K562 (cell line): ENCODE measurements at regions not wholly inside any gene's neighbourhood (a gene's known extent, or its start where the extent isn't known, plus 50 kb on each side); places are given as distances from the start of the nearest gene placed in this dataset.

Experiments
- ATAC-seq: fragments of 200-7000 bp; cut with Tn5 transposase; 3 replicates; pipeline ENCODE4 v1.9.1; 2020; ENCODE audit warnings: moderate library complexity
- BruUV-seq: library from RNA; stranded (reverse); fragments of 400-500 nt; replicated peaks from 2 replicates; lab custom pipeline; 2021; lab: Mats Ljungman, UMichigan
- CTCF ChIA-PET: fragments of 300-600 bp; formaldehyde crosslinking; extraction: SDS; loops from one replicate; lab custom pipeline; 2021; ENCODE audit warnings: low intra/inter-chr PET ratio; lab: Yijun Ruan, JAX
- POLR2A ChIA-PET: fragments of 300-600, 350-650 bp; sonication (Branson Sonifier 250); formaldehyde crosslinking; extraction: SDS; loops from one replicate; lab custom pipeline; 2021; ENCODE audit warnings: antibody characterized with exemption, inconsistent platforms; lab: Yijun Ruan, JAX
- DNase-seq, 4 experiments: peaks; one replicate each; pipeline versions ENCODE4 v3.0.0 to v3.0.0-alpha.2; 2011 to 2018; ENCODE audit warnings: low spot score in 3 of 4, mixed read lengths in 3 of 4; ENCODE audit errors: extremely low read depth in 1 of 4
- FAIRE-seq: peaks from 2 replicates; lab custom pipeline; 2011; peaks lifted over from hg19 to GRCh38; lab: Jason Lieb, UNC
- H2AFZ ChIP-seq: 2 replicates; pipeline ENCODE4 v1.6.0; 2011; ENCODE audit warnings: low read depth, low read length, control low read depth, inconsistent platforms
- H3K27ac ChIP-seq: fragments of 200-600 bp; 3 replicates; pipeline ENCODE4 v1.8.0; 2011; ENCODE audit warnings: low read depth, mild to moderate bottlenecking, control low read depth, inconsistent platforms, low read length, moderate library complexity, mixed read lengths; ENCODE audit errors: extremely low read depth
- H3K27me3 ChIP-seq, 2 experiments: fragments of 300-600 bp in 1 of 2; 2 replicates in 1 of 2; 3 replicates in 1 of 2; pipeline versions ENCODE4 v1.6.0 to v1.8.0; 2011; ENCODE audit warnings: inconsistent platforms in 2 of 2, low read length in 2 of 2, mild to moderate bottlenecking in 1 of 2, mixed read lengths in 1 of 2, moderate library complexity in 1 of 2; ENCODE audit not compliant: control insufficient read depth in 2 of 2, insufficient read depth in 2 of 2
- H3K36me3 ChIP-seq: fragments of 300-600 bp; 3 replicates; pipeline ENCODE4 v1.8.0; 2011; ENCODE audit warnings: mild to moderate bottlenecking, low read length, inconsistent platforms; ENCODE audit not compliant: control insufficient read depth, insufficient read depth
- H3K4me1 ChIP-seq, 2 experiments: fragments of 200-600 bp in 1 of 2; replicated peaks in 1 of 2; 2 replicates in 1 of 2; 3 replicates in 1 of 2; pipeline versions ENCODE4 v1.5.1 to v1.8.0; 2011; ENCODE audit warnings: inconsistent platforms in 2 of 2, low read length in 2 of 2, mild to moderate bottlenecking in 1 of 2, mixed read lengths in 1 of 2, moderate library complexity in 1 of 2; ENCODE audit not compliant: control insufficient read depth in 2 of 2, insufficient read depth in 2 of 2
- H3K4me2 ChIP-seq: 2 replicates; pipeline ENCODE4 v1.6.1; 2011; ENCODE audit warnings: low read length, control low read depth, inconsistent platforms, mixed read lengths; ENCODE audit not compliant: insufficient read depth
- H3K4me3 ChIP-seq: fragments of 200-600 bp; sonication (generic), shearing (Covaris generic); 2 replicates; pipeline ENCODE4 v1.5.1; 2016; ENCODE audit warnings: control low read depth, inconsistent platforms
- H3K79me2 ChIP-seq: fragments of 200-600 bp; 3 replicates; pipeline ENCODE4 v1.8.0; 2011; ENCODE audit warnings: low read length, inconsistent platforms; ENCODE audit not compliant: control insufficient read depth, insufficient read depth
- H3K9ac ChIP-seq, 2 experiments: 2 replicates each; pipeline versions ENCODE4 v1.6.0 to v1.6.1; 2011; ENCODE audit warnings: low read depth in 2 of 2, low read length in 2 of 2, control low read depth in 1 of 2, inconsistent platforms in 1 of 2, mild to moderate bottlenecking in 1 of 2, mixed read lengths in 1 of 2; ENCODE audit not compliant: insufficient read depth in 1 of 2
- H3K9me1 ChIP-seq: one replicate; pipeline ENCODE4 v1.6.0; 2011; ENCODE audit warnings: inconsistent platforms, mild to moderate bottlenecking, low read length, moderate library complexity; ENCODE audit not compliant: control insufficient read depth, insufficient read depth
- H3K9me3 ChIP-seq: replicated peaks from 2 replicates; pipeline ENCODE4 v1.5.1; 2011; ENCODE audit warnings: low read depth, low read length, inconsistent platforms; ENCODE audit not compliant: control insufficient read depth, insufficient read depth
- H4K20me1 ChIP-seq: replicated peaks from 2 replicates; pipeline ENCODE4 v1.6.1; 2011; ENCODE audit warnings: low read length, inconsistent platforms, mixed read lengths; ENCODE audit not compliant: control insufficient read depth, insufficient read depth
- CHD4 ChIP-seq: fragments of 200-600 bp; sonication (generic); IDR thresholded peaks from 3 replicates; pipeline ENCODE4 v1.6.1; 2012; ENCODE audit warnings: low read depth, mild to moderate bottlenecking, mixed read lengths, low read length, inconsistent platforms; ENCODE audit not compliant: insufficient read depth, insufficient replicate concordance, poor library complexity, severe bottlenecking
- EHMT2 ChIP-seq: fragments of 450-650 bp; IDR thresholded peaks from 2 replicates; pipeline ENCODE4 v1.6.1; 2018; ENCODE audit warnings: antibody characterized with exemption
- HOXB6 ChIP-seq: fragments of 250-450 bp; sonication (Bioruptor Pico); IDR thresholded peaks from 2 replicates; pipeline ENCODE4 v1.5.1; 2022; ENCODE audit warnings: mild to moderate bottlenecking, borderline replicate concordance
- KAT7 ChIP-seq: sonication (generic); formaldehyde crosslinking; IDR thresholded peaks from 2 replicates; pipeline ENCODE4 v1.8.0; 2022; ENCODE audit warnings: missing genetic modification reagents, mild to moderate bottlenecking, borderline replicate concordance
- KDM4B ChIP-seq, 2 experiments: fragments of 450-650 bp in 1 of 2; sonication (generic) in 1 of 2; IDR thresholded peaks; 2 replicates each; pipeline ENCODE4 v1.6.1; 2016 to 2017; ENCODE audit warnings: borderline replicate concordance in 2 of 2, antibody characterized with exemption in 1 of 2, low read depth in 1 of 2, mild to moderate bottlenecking in 1 of 2
- KLF1 ChIP-seq: fragments of 450-650 bp; IDR thresholded peaks from 2 replicates; pipeline ENCODE4 v1.6.1; 2016; ENCODE audit warnings: missing genetic modification characterization, missing compliant biosample characterization
- MAFK ChIP-seq: IDR thresholded peaks from 2 replicates; pipeline ENCODE4 v1.6.1; 2011; ENCODE audit warnings: low read length, improper control_type of control experiment
- MNT ChIP-seq, 2 experiments: fragments of 450-650 bp; conservative IDR thresholded peaks; 2 replicates each; pipeline ENCODE4 v1.6.1; 2017; ENCODE audit warnings: mild to moderate bottlenecking in 2 of 2, moderate library complexity in 2 of 2
- NFE2 ChIP-seq: IDR thresholded peaks from 2 replicates; pipeline ENCODE4 v1.6.1; 2014; ENCODE audit warnings: antibody characterized with exemption, low read depth
- NR2F6 ChIP-seq: fragments of 450-650 bp; formaldehyde crosslinking; IDR thresholded peaks from 2 replicates; pipeline ENCODE4 v1.4.0; 2020; ENCODE audit warnings: mild to moderate bottlenecking
- NR3C1 ChIP-seq: sonication (generic); formaldehyde crosslinking; IDR thresholded peaks from 2 replicates; pipeline ENCODE4 v1.8.1; 2022; ENCODE audit warnings: missing genetic modification reagents
- PHTF2 ChIP-seq: fragments of 250-450 bp; sonication (Bioruptor Pico); IDR thresholded peaks from 2 replicates; pipeline ENCODE4 v1.5.0; 2021; ENCODE audit warnings: mild to moderate bottlenecking
- POLR2AphosphoS5 ChIP-seq: IDR thresholded peaks from 2 replicates; pipeline ENCODE4 v1.6.1; 2011; ENCODE audit warnings: mild to moderate bottlenecking, low read depth, low read length, moderate library complexity; ENCODE audit not compliant: control insufficient read depth, insufficient read depth
- SIN3A ChIP-seq, 2 experiments: fragments of 150-350 bp in 1 of 2; IDR thresholded peaks; 2 replicates each; pipeline ENCODE4 v1.6.1; 2011 to 2016; ENCODE audit warnings: borderline replicate concordance in 2 of 2, low read depth in 2 of 2, low read length in 2 of 2, mild to moderate bottlenecking in 2 of 2, moderate library complexity in 2 of 2; ENCODE audit not compliant: control insufficient read depth in 1 of 2
- SMARCE1 ChIP-seq: fragments of 450-650 bp; IDR thresholded peaks from 2 replicates; pipeline ENCODE4 v1.7.1; 2016; ENCODE audit warnings: mild to moderate bottlenecking
- SUPT5H ChIP-seq: fragments of 450-650 bp; IDR thresholded peaks from 2 replicates; pipeline ENCODE4 v1.6.1; 2016
- TAF1 ChIP-seq: IDR thresholded peaks from 2 replicates; pipeline ENCODE4 v1.6.1; 2011; ENCODE audit warnings: mild to moderate bottlenecking, low read length, moderate library complexity; ENCODE audit not compliant: insufficient read depth, control insufficient read depth, severe bottlenecking; ENCODE audit errors: extremely low read depth
- TCF3 ChIP-seq: sonication (generic); formaldehyde crosslinking; IDR thresholded peaks from 2 replicates; pipeline ENCODE4 v1.4.0; 2020; ENCODE audit warnings: mild to moderate bottlenecking, missing genetic modification reagents
- U2AF2 ChIP-seq: fragments of 200-400 bp; formaldehyde crosslinking; optimal IDR thresholded peaks from 2 replicates; pipeline ENCODE3; 2017; ENCODE audit warnings: low read depth, mild to moderate bottlenecking, low read length
- USF1 ChIP-seq: sonication (generic); formaldehyde crosslinking; IDR thresholded peaks from 2 replicates; pipeline ENCODE4 v1.9.0; 2022; ENCODE audit warnings: mild to moderate bottlenecking, missing genetic modification reagents
- XRCC5 ChIP-seq: fragments of 200-400 bp; formaldehyde crosslinking; IDR thresholded peaks from 2 replicates; pipeline ENCODE4 v1.6.1; 2017; ENCODE audit warnings: low read depth, mild to moderate bottlenecking, low read length
- ZNF212 ChIP-seq: fragments of 450-650 bp; formaldehyde crosslinking; IDR thresholded peaks from 2 replicates; pipeline ENCODE4 v1.4.0; 2020; ENCODE audit warnings: mild to moderate bottlenecking
- ZNF239 ChIP-seq: fragments of 250-450 bp; sonication (Bioruptor Pico); IDR thresholded peaks from 2 replicates; pipeline ENCODE4 v1.4.0; 2020; ENCODE audit warnings: mild to moderate bottlenecking
- WGBS: fragments of 100-300 bp; shearing (Covaris generic); methylation state at CpG from one replicate; pipeline ENCODE4 v1.1.6; 2016; ENCODE audit warnings: low coverage, mixed read lengths; ENCODE audit not compliant: insufficient coverage; ENCODE audit errors: missing lambda C conversion rate; 5-methylcytosine and 5-hydroxymethylcytosine counted together
- in situ Hi-C: fragments of 300-500 bp; cut with MboI; formaldehyde crosslinking; loops from 4 replicates; pipeline ENCODE4 v1.15.0; 2018; ENCODE audit warnings: inconsistent platforms, mixed read lengths
- intact Hi-C: fragments of 100-400 bp; cut with micrococcal nuclease; formaldehyde crosslinking; loops from 2 replicates; pipeline ENCODE4 v1.14.2; 2022

- no peak for TF ChIP-seq MNT (conservative IDR thresholded peaks at IDR 0.05)
- TF ChIP-seq MAFK, result no peak
- no peak for TF ChIP-seq EHMT2
- no peak for TF ChIP-seq TCF3 (CRISPR knock-in tag)
- no peak for TF ChIP-seq ZNF212 (CRISPR knock-in tag)
- no peak for TF ChIP-seq USF1
- no peak for TF ChIP-seq PHTF2
- TF ChIP-seq, all 486 proteins: peak for 0
Observed at GRCh38 chr7:35748371-35748770, 52.5 kb upstream of the SEPTIN7 start (continued).

GRCh38 chr7:35749556-35749955, 51.3 kb upstream of the SEPTIN7 start:
- H3K36me3 ChIP-seq, result no peaks in the 10 kb centered on the region
- no peak for FAIRE-seq
- H3K27me3 ChIP-seq, result no peaks in the 10 kb centered on the region; a peak in 1 of 5 replicates
- no peak overlapping the region for H2AFZ ChIP-seq
- POLR2A ChIA-PET, result no interaction called here
- in situ Hi-C loops (no loop called here), intact Hi-C loops (no loop called here)
- H3K4me1 ChIP-seq, result peaks cover 0 to 11% of the 10 kb centered on the region in 2 experiments; a peak in 2 of 5 replicates
- no TSS peak for BruUV-seq
- TF ChIP-seq NR3C1 (CRISPR knock-in tag), result no peak
- TF ChIP-seq XRCC5, result no peak
- no peak for TF ChIP-seq HOXB6 (CRISPR knock-in tag)
- TF ChIP-seq ZNF239, result no peak
- no peak for TF ChIP-seq TAF1
- no peak for TF ChIP-seq KDM4B (IDR thresholded peaks at IDR 0.05; ENCODE audit: borderline replicate concordance in 2 of 2, low read depth in 1 of 2)
- no peak for TF ChIP-seq NR2F6 (CRISPR knock-in tag)
- TF ChIP-seq POLR2AphosphoS5, result no peak
- no peak for TF ChIP-seq NFE2
- TF ChIP-seq SUPT5H, result no peak
- TF ChIP-seq U2AF2, result no peak
- TF ChIP-seq KAT7 (CRISPR knock-in tag), result no peak
- no peak for TF ChIP-seq KLF1 (tag)
- no peak for TF ChIP-seq CHD4
- no peak for TF ChIP-seq SIN3A (IDR thresholded peaks at IDR 0.05; ENCODE audit: borderline replicate concordance in 2 of 2, control insufficient read depth in 1 of 2, low read depth in 2 of 2, low read length in 2 of 2)
- TF ChIP-seq SMARCE1, result no peak
- no peak overlapping the region for H3K4me3 ChIP-seq
- no peaks in the 10 kb centered on the region for H3K9me1 ChIP-seq
- no peak for DNase-seq
- no peak overlapping the region for H3K9ac ChIP-seq
- CTCF ChIA-PET, result no interaction called here
- no peak overlapping the region for H3K4me2 ChIP-seq
- H3K79me2 ChIP-seq, result no peaks in the 10 kb centered on the region
- H3K9me3 ChIP-seq, result no peaks in the 10 kb centered on the region
- H3K27ac ChIP-seq, result no peak overlapping the region
- H4K20me1 ChIP-seq, result no peaks in the 10 kb centered on the region
- ATAC-seq, result no peak
- 7% methylated on average over 2 of the region's 2 CpGs for WGBS
